B cell (primary cell): ENCODE measurements at regions not wholly inside any gene's neighbourhood (a gene's known extent, or its start where the extent isn't known, plus 50 kb on each side); places are given as distances from the start of the nearest gene placed in this dataset.

ENCODE experiments used
- ATAC-seq: fragments of 200-7000 bp; cut with Tn5 transposase; one replicate; pipeline ENCODE4 v1.10.0; 2021; ENCODE audit warnings: low read depth, mild to moderate bottlenecking, moderate number of reproducible peaks, moderate library complexity
- CTCF ChIA-PET: fragments of 350-600 bp; sonication (Branson Sonifier 250); formaldehyde crosslinking; loops from one replicate; lab custom pipeline; 2021; ENCODE audit warnings: antibody characterized with exemption, inconsistent platforms; lab: Charles Lee
- POLR2A ChIA-PET: fragments of 350-600 bp; sonication (Branson Sonifier 250); formaldehyde crosslinking; loops from one replicate; lab custom pipeline; 2021; ENCODE audit warnings: antibody characterized with exemption; lab: Charles Lee
- DNase-seq: peaks from one replicate; pipeline ENCODE4 v3.0.0; 2013
- H2AFZ ChIP-seq: 2 replicates; pipeline ENCODE4 v1.6.1; 2012; ENCODE audit warnings: mild to moderate bottlenecking, low read depth, low read length; ENCODE audit not compliant: insufficient read depth, poor library complexity, severe bottlenecking
- H3K27ac ChIP-seq, 2 donors: 1 replicate in 1 of 2; 2 replicates in 1 of 2; pipeline ENCODE4 v1.5.1; 2012 to 2013; ENCODE audit warnings: low read length in 2 of 2, mild to moderate bottlenecking in 2 of 2, moderate library complexity in 1 of 2
- H3K27me3 ChIP-seq, 4 experiments: fragments of 200-600 bp in 1 of 4; sonication (generic) in 1 of 4; replicated peaks in 1 of 4; 1 replicate in 2 of 4; 2 replicates in 2 of 4; pipeline versions ENCODE4 v1.6.1 to v1.7.0; 2013 to 2016; ENCODE audit warnings: low read length in 3 of 4, mild to moderate bottlenecking in 2 of 4, mixed read lengths in 1 of 4, moderate library complexity in 1 of 4; ENCODE audit not compliant: insufficient read depth in 4 of 4, control insufficient read depth in 3 of 4; ENCODE audit errors: control extremely low read depth in 1 of 4
- H3K36me3 ChIP-seq, 2 experiments: replicated peaks in 1 of 2; 1 replicate in 1 of 2; 2 replicates in 1 of 2; pipeline versions ENCODE4 v1.6.1 to v1.7.1; 2013; ENCODE audit warnings: low read length in 1 of 2; ENCODE audit not compliant: insufficient read depth in 2 of 2, control insufficient read depth in 1 of 2; ENCODE audit errors: control extremely low read depth in 1 of 2, extremely low read depth in 1 of 2
- H3K4me1 ChIP-seq, 2 donors: fragments of 200-600 bp in 1 of 2; sonication (generic) in 1 of 2; 1 replicate in 1 of 2; 2 replicates in 1 of 2; pipeline versions ENCODE4 v1.5.1 to v1.6.1; 2013 to 2017; ENCODE audit warnings: low read length in 2 of 2; ENCODE audit not compliant: control insufficient read depth in 2 of 2, insufficient read depth in 2 of 2
- H3K4me2 ChIP-seq: replicated peaks from 2 replicates; pipeline ENCODE3; 2012; ENCODE audit warnings: mild to moderate bottlenecking, low read depth, low read length; ENCODE audit not compliant: poor library complexity, severe bottlenecking
- H3K4me3 ChIP-seq, 5 experiments: fragments of 200-600 bp in 1 of 5; sonication (generic) in 1 of 5; 1 replicate in 3 of 5; 2 replicates in 2 of 5; pipeline versions ENCODE4 v1.5.1 to v1.7.0; 2011 to 2016; ENCODE audit warnings: low read length in 4 of 5, mild to moderate bottlenecking in 4 of 5, low read depth in 2 of 5, control low read depth in 1 of 5, moderate library complexity in 1 of 5; ENCODE audit not compliant: insufficient read depth in 1 of 5; ENCODE audit errors: control extremely low read depth in 1 of 5, extremely low read depth in 1 of 5
- H3K79me2 ChIP-seq: fragments of 200-600 bp; sonication (generic); one replicate; pipeline ENCODE4 v1.6.0; 2016; ENCODE audit warnings: low read length; ENCODE audit not compliant: control insufficient read depth, insufficient read depth
- H3K9ac ChIP-seq: fragments of 200-600 bp; sonication (generic); 2 replicates; pipeline ENCODE4 v1.6.1; 2017; ENCODE audit warnings: mild to moderate bottlenecking, low read length, moderate library complexity
- H3K9me3 ChIP-seq, 3 donors: one replicate each; pipeline versions ENCODE4 v1.6.1 to v1.7.1; 2013; ENCODE audit warnings: low read length in 2 of 3; ENCODE audit not compliant: control insufficient read depth in 2 of 3, insufficient read depth in 1 of 3; ENCODE audit errors: control extremely low read depth in 1 of 3
- H4K20me1 ChIP-seq: 2 replicates; pipeline ENCODE4 v1.6.0; 2012; ENCODE audit warnings: mild to moderate bottlenecking, low read length; ENCODE audit not compliant: insufficient read depth, control insufficient read depth, poor library complexity, severe bottlenecking
- H3K27ac Mint-ChIP-seq: one replicate; pipeline ENCODE4 v1.8.0; 2021; ENCODE audit warnings: mixed read lengths
- H3K27me3 Mint-ChIP-seq: one replicate; pipeline ENCODE4 v1.8.0; 2021; ENCODE audit warnings: mixed read lengths
- H3K4me1 Mint-ChIP-seq: one replicate; pipeline ENCODE4 v1.8.0; 2021; ENCODE audit warnings: mixed read lengths
- H3K4me3 Mint-ChIP-seq: one replicate; pipeline ENCODE4 v1.8.0; 2021; ENCODE audit warnings: mixed read lengths
- H3K9me3 Mint-ChIP-seq: one replicate; pipeline ENCODE4 v1.8.0; 2022; ENCODE audit warnings: mixed read lengths; ENCODE audit not compliant: insufficient read depth
- CTCF ChIP-seq: fragments of 200-600 bp; IDR thresholded peaks from one replicate; pipeline ENCODE4 v1.8.0; 2022; ENCODE audit warnings: antibody characterized with exemption, mild to moderate bottlenecking
- EZH2 ChIP-seq: IDR thresholded peaks from 2 replicates; pipeline ENCODE4 v1.6.1; 2012; ENCODE audit warnings: borderline replicate concordance, low read depth, mild to moderate bottlenecking, moderate library complexity, low read length; ENCODE audit not compliant: insufficient read depth, poor library complexity, severe bottlenecking
- WGBS: methylation state at CpG from one replicate; pipeline ENCODE4 v1.1.5; 2013; ENCODE audit warnings: missing lambda C conversion rate; ENCODE audit not compliant: insufficient coverage; 5-methylcytosine and 5-hydroxymethylcytosine counted together
- intact Hi-C: fragments of 100-400 bp; cut with micrococcal nuclease; formaldehyde crosslinking; loops from one replicate; pipeline ENCODE4 v1.10.0; 2022

DNA sequence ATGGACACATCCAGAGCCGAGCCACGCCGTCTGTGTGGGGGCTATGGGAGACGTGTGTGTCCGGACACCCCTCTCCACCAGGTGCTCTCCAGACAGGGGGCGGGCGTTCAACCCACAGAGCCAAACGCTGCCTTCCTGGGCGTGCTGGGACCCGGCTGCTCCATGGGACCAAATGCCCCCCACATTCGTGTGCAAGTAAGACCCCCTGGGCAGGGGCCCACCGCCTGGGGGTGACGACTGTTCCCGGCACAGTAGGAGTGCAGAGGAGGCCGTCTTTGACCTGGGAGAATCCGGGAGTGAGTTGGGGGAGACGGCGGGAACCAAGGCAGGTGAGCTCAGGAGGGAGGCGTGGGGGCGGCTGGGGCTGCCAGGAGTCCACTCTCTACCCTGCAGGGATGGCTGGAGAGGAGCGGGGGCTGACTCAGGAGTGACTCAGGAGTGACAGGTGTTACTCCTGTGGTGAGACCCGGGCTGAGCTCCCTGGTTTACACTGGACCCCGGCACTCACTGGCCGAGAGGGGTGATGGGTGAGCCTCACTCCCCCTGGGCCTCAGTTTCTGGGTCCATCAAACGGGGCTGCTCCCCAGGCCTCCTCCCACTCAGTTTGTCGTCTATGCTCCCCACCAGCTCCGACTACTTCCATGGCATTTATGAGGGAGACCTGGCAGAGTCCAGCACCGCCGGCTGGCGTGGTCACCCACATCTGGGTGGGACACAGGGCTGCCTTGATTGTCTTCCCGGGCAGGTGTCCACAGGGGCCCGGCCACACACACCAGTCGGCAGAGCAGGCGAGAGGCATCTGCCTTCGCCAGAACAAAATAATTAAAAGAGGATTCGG, 95.0 kb downstream of the MICALL2 start:
- H3K9me3 Mint-ChIP-seq = peaks cover 10% of the 10 kb centered on the region
- DNase-seq (no peak), ATAC-seq (no peak)
- Histone ChIP-seq H3K79me2 (no peaks in the 10 kb centered on the region), H3K4me3 (no peak overlapping the region), H3K27me3 (peaks cover 0 to 28% (median 4%) of the 10 kb centered on the region in 4 experiments), H3K9me3 (peaks cover 0 to 66% (median 2%) of the 10 kb centered on the region in 3 donors), H4K20me1 (no peaks in the 10 kb centered on the region), H3K36me3 (no peaks in the 10 kb centered on the region), H3K4me2 (no peak overlapping the region), H3K27ac (no peak overlapping the region), H2AFZ (no peak overlapping the region), H3K4me1 (peaks cover 0 to 10% of the 10 kb centered on the region in 2 donors), H3K9ac (no peak overlapping the region)
- no peak overlapping the region for H3K27ac Mint-ChIP-seq
- 86% methylated on average over 36 of the region's 36 CpGs for WGBS
- intact Hi-C loops = no loop called here
- peaks cover 31% of the 10 kb centered on the region for H3K27me3 Mint-ChIP-seq
- H3K4me1 Mint-ChIP-seq = peaks cover 4% of the 10 kb centered on the region
- no peak overlapping the region for H3K4me3 Mint-ChIP-seq
- CTCF ChIA-PET = no interaction called here
- TF ChIP-seq CTCF = no peak
- no peak for TF ChIP-seq EZH2
- POLR2A ChIA-PET = no interaction called here

GRCh38 chr7:1364906-1365570, 94.2 kb downstream of the MICALL2 start:
- intact Hi-C loops = no loop called here

More at GRCh38 chr7:1364906-1365570, 94.2 kb downstream of the MICALL2 start:
- TF ChIP-seq CTCF = no peak
- no peak for TF ChIP-seq EZH2
- Histone ChIP-seq H3K9me3 (peaks cover 0 to 61% (median 2%) of the 10 kb centered on the region in 3 donors), H2AFZ (no peak overlapping the region), H3K36me3 (no peaks in the 10 kb centered on the region), H4K20me1 (no peaks in the 10 kb centered on the region), H3K4me2 (no peak overlapping the region), H3K27me3 (peaks cover 0 to 34% (median 6%) of the 10 kb centered on the region in 4 experiments), H3K9ac (no peak overlapping the region), H3K27ac (no peak overlapping the region), H3K79me2 (no peaks in the 10 kb centered on the region), H3K4me1 (peaks cover 0 to 12% of the 10 kb centered on the region in 2 donors), H3K4me3 (no peak overlapping the region)
- WGBS = 92% methylated on average over 13 of the region's 13 CpGs
- CTCF ChIA-PET = no interaction called here
- Mint-ChIP-seq H3K4me1 (peaks cover 6% of the 10 kb centered on the region), H3K27me3 (peaks cover 38% of the 10 kb centered on the region), H3K4me3 (no peak overlapping the region), H3K9me3 (peaks cover 10% of the 10 kb centered on the region), H3K27ac (no peak overlapping the region)
- DNase-seq (no peak), ATAC-seq (no peak)
- POLR2A ChIA-PET = no interaction called here
